HG02798 (cell line): ENCODE measurements at regions not wholly inside any gene's neighbourhood (a gene's known extent, or its start where the extent isn't known, plus 50 kb on each side); places are given as distances from the start of the nearest gene placed in this dataset.

Source experiments
- ATAC-seq: cut with Tn5 transposase; IDR thresholded peaks from one replicate; pipeline ENCODE4 v1.9.1; 2021; ENCODE audit warnings: mild to moderate bottlenecking; ENCODE audit not compliant: unreplicated experiment, poor library complexity

DNA sequence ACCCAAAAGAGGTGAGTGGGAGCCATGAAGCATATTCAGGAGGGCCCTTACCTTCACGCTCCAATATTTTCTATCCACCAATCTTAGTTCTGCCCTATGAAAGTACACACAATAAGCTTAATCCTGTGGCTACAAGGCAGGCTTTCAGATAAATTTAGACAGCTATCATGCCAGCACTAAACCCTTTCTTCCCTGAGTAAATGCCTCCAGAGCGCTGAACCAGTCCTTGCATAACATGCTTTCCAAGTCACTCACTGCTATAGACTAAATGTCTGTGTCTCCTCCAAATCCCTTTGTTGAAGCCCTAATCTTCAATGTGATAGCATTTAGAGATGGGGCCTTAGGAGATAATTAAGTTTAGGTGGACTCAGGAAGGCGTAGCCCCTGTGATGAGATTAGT lies 50.3 kb upstream of the FIBIN start:
- no peak for ATAC-seq
